ENCODE measurements at regions not wholly inside any gene's neighbourhood (a gene's known extent, or its start where the extent isn't known, plus 50 kb on each side); places are given as distances from the start of the nearest gene placed in this dataset.

GRCh38 chr18:1968801-1969498, 602.4 kb downstream of the METTL4 start:
- no peak overlapping the region for H3K4me2 ChIP-seq
- DNase-seq, result no peak
- H3K36me3 ChIP-seq (replicated peaks in 1 of 2; ENCODE audit: control insufficient read depth in 1 of 2, insufficient read depth in 2 of 2, low read length in 1 of 2), result no peaks in the 10 kb centered on the region
- H3K9me2 ChIP-seq, result no peaks in the 10 kb centered on the region
- TF ChIP-seq FOSL2 (IDR thresholded peaks at IDR 0.05; ENCODE audit: borderline replicate concordance, low read depth) (no peak), NRF1 (IDR thresholded peaks at IDR 0.05; ENCODE audit: low read depth, low read length) (no peak), JUND (IDR thresholded peaks at IDR 0.05) (no peak), SIN3A (IDR thresholded peaks at IDR 0.05; ENCODE audit: borderline replicate concordance, low read depth, low read length) (no peak), RCOR1 (IDR thresholded peaks at IDR 0.05; ENCODE audit: low read length) (no peak), CHD2 (IDR thresholded peaks at IDR 0.05; ENCODE audit: low read length, partially characterized antibody) (no peak), ELF1 (IDR thresholded peaks at IDR 0.05) (no peak), REST (IDR thresholded peaks at IDR 0.05; ENCODE audit: low read depth, low read length) (no peak), GABPA (IDR thresholded peaks at IDR 0.05; ENCODE audit: low read depth) (no peak), FOXM1 (IDR thresholded peaks at IDR 0.05; ENCODE audit: low read depth) (no peak), CTCF (IDR thresholded peaks at IDR 0.05) (no peak), TAF1 (IDR thresholded peaks at IDR 0.05; ENCODE audit: borderline replicate concordance, low read depth, low read length) (no peak), PBX3 (IDR thresholded peaks at IDR 0.05) (no peak), MXI1 (IDR thresholded peaks at IDR 0.05; ENCODE audit: low read depth, low read length) (no peak), EZH2phosphoT487 (IDR thresholded peaks at IDR 0.05; ENCODE audit: borderline replicate concordance, low read depth) (no peak), MAX (IDR thresholded peaks at IDR 0.05; ENCODE audit: low read depth) (no peak)
- no peak overlapping the region for H3K9ac ChIP-seq
- H3K27ac ChIP-seq (ENCODE audit: low read depth in 2 of 2, low read length in 1 of 2), result no peak overlapping the region
- ChIA-PET POLR2A (no interaction called here), CTCF (no interaction called here)
- H3K9me3 ChIP-seq, result no peaks in the 10 kb centered on the region
- no peaks in the 10 kb centered on the region for H3F3A ChIP-seq (replicated peaks; ENCODE audit: insufficient read depth)
- no peaks in the 10 kb centered on the region for H3K4me1 ChIP-seq (ENCODE audit: control insufficient read depth in 1 of 2, insufficient read depth in 2 of 2, low read depth in 1 of 2, low read length in 1 of 2)
- no peaks in the 10 kb centered on the region for H4K20me1 ChIP-seq (ENCODE audit: insufficient read depth)
- no peaks in the 10 kb centered on the region for H3K79me2 ChIP-seq (ENCODE audit: insufficient read depth)
- no peak overlapping the region for H3K4me3 ChIP-seq (ENCODE audit: low read depth in 2 of 2, low read length in 1 of 2)
- WGBS (ENCODE audit: low lambda C conversion rate), result 2% methylated on average over 4 of the region's 4 CpGs
- no peak overlapping the region for H2AFZ ChIP-seq (ENCODE audit: low read depth)
- no peaks in the 10 kb centered on the region; the same call in 1 of the 2 replicates for H3K27me3 ChIP-seq (ENCODE audit: insufficient read depth)

All from SK-N-SH (cell line).